ENCODE measurements at regions not wholly inside any gene's neighbourhood (a gene's known extent, or its start where the extent isn't known, plus 50 kb on each side); places are given as distances from the start of the nearest gene placed in this dataset.

- no peak overlapping the region for H3K4me3 ChIP-seq
- intact Hi-C loops (cut with DNase I): loop anchor here (10.0 kb wide), 1 partner anchor 58 kb away; no protein-coding TSS in a partner anchor
Observed at GRCh38 chr15:94587113-94587512, 355.8 kb downstream of the MCTP2 start.

DNA sequence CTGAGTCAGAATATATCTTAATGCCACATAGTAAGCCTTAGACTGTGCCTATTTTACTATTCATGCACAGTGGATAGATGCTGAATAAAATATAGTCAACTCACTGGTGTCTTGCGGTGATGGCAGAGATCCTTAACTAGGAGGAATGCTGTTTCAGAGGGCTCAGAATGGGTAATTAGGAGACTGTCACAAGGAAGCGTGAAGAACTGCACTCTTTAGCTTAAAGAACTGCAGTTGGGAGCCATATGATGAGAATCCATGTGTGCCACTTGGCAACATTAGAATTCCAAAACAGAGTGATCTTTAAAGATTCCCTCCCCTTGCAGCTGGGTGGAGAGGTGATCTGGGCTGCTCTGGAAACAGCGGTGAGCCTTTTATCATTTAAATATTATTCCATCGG, 357.6 kb downstream of the MCTP2 start:
- WGBS, 2 donors: 81 to 91% methylated on average over 4 of the region's 4 CpGs
- intact Hi-C loops (cut with DNase I): loop anchor here (10.0 kb wide), 1 partner anchor 56 kb away; no protein-coding TSS in a partner anchor
- TF ChIP-seq, protein P1, sequence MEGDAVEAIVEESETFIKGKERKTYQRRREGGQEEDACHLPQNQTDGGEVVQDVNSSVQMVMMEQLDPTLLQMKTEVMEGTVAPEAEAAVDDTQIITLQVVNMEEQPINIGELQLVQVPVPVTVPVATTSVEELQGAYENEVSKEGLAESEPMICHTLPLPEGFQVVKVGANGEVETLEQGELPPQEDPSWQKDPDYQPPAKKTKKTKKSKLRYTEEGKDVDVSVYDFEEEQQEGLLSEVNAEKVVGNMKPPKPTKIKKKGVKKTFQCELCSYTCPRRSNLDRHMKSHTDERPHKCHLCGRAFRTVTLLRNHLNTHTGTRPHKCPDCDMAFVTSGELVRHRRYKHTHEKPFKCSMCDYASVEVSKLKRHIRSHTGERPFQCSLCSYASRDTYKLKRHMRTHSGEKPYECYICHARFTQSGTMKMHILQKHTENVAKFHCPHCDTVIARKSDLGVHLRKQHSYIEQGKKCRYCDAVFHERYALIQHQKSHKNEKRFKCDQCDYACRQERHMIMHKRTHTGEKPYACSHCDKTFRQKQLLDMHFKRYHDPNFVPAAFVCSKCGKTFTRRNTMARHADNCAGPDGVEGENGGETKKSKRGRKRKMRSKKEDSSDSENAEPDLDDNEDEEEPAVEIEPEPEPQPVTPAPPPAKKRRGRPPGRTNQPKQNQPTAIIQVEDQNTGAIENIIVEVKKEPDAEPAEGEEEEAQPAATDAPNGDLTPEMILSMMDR (IDR thresholded peaks at IDR 0.05): no peak
- TF ChIP-seq POLR2A (IDR thresholded peaks at IDR 0.05): no peak
- DNase-seq: no peak
- Histone ChIP-seq H3K27ac (no peak overlapping the region), H3K4me3 (no peak overlapping the region), H3K36me3 (no peaks in the 10 kb centered on the region), H3K27me3 (no peaks in the 10 kb centered on the region), H3K9me3 (no peaks in the 10 kb centered on the region), H3K4me1 (no peaks in the 10 kb centered on the region)

More at GRCh38 chr15:94587113-94587512, 355.8 kb downstream of the MCTP2 start:
- no peak for DNase-seq
- H3K27ac ChIP-seq: no peak overlapping the region
- no peaks in the 10 kb centered on the region for H3K9me3 ChIP-seq
- TF ChIP-seq, protein P1 (IDR thresholded peaks at IDR 0.05): no peak
- TF ChIP-seq POLR2A (IDR thresholded peaks at IDR 0.05): no peak
- 66 to 84% methylated on average over 2 of the region's 2 CpGs for WGBS, 2 donors
- H3K27me3 ChIP-seq: no peaks in the 10 kb centered on the region
- H3K4me1 ChIP-seq: no peaks in the 10 kb centered on the region
- no peaks in the 10 kb centered on the region for H3K36me3 ChIP-seq

- H3K4me3 ChIP-seq: no peak overlapping the region
- H3K27ac ChIP-seq: no peak overlapping the region
- H3K9me3 ChIP-seq: no peaks in the 10 kb centered on the region
- no peaks in the 10 kb centered on the region for H3K4me1 ChIP-seq
- no peaks in the 10 kb centered on the region for H3K36me3 ChIP-seq
- DNase-seq: no peak
- no peaks in the 10 kb centered on the region for H3K27me3 ChIP-seq
- TF ChIP-seq, protein P1 (IDR thresholded peaks at IDR 0.05): no peak
- intact Hi-C loops (cut with DNase I): no loop called here
Observed at GRCh38 chr15:94592495-94592894, 361.1 kb downstream of the MCTP2 start.

- Histone ChIP-seq H3K9me3 (no peaks in the 10 kb centered on the region), H3K4me3 (no peak overlapping the region), H3K27me3 (no peaks in the 10 kb centered on the region), H3K36me3 (no peaks in the 10 kb centered on the region), H3K4me1 (no peaks in the 10 kb centered on the region), H3K27ac (no peak overlapping the region)
- 59 to 67% methylated on average over 1 of the region's 1 CpG for WGBS, 2 donors
- no peak for TF ChIP-seq POLR2A (IDR thresholded peaks at IDR 0.05)
- TF ChIP-seq, protein P1 (IDR thresholded peaks at IDR 0.05): no peak
- intact Hi-C loops (cut with DNase I): no loop called here
- no peak for DNase-seq
Observed at GRCh38 chr15:94596707-94597106, 365.3 kb downstream of the MCTP2 start.

DNA sequence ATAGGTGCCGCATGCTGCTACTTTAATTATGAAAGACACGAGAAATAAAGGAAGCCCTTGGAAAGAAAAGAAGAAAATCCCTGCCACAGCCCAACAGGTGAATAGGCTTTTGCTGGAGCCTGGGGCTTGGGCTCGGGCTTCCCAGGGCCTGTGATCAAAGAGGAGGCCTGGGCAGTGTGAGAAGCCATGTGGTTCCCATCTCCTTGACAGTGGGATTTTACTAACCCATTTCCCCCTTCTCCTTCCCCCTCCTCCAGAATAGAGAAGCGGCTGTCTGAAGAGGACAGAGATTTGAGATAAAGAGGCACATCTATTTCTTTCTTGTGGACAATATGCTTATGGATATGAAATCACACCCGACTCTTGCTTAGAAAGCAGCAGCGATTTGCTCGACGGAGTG, 369.1 kb downstream of the MCTP2 start:
- TF ChIP-seq, protein P1 (IDR thresholded peaks at IDR 0.05): no peak
- no peak for TF ChIP-seq POLR2A (IDR thresholded peaks at IDR 0.05)
- no peaks in the 10 kb centered on the region for H3K27me3 ChIP-seq
- H3K4me3 ChIP-seq: no peak overlapping the region
- no peaks in the 10 kb centered on the region for H3K4me1 ChIP-seq
- DNase-seq: no peak
- no peaks in the 10 kb centered on the region for H3K36me3 ChIP-seq
- no peak overlapping the region for H3K27ac ChIP-seq
- intact Hi-C loops (cut with DNase I): no loop called here
- no peaks in the 10 kb centered on the region for H3K9me3 ChIP-seq
- 62 to 76% methylated on average over 8 of the region's 8 CpGs for WGBS, 2 donors
